ENCODE measurements at regions not wholly inside any gene's neighbourhood (a gene's known extent, or its start where the extent isn't known, plus 50 kb on each side); places are given as distances from the start of the nearest gene placed in this dataset.

DNA sequence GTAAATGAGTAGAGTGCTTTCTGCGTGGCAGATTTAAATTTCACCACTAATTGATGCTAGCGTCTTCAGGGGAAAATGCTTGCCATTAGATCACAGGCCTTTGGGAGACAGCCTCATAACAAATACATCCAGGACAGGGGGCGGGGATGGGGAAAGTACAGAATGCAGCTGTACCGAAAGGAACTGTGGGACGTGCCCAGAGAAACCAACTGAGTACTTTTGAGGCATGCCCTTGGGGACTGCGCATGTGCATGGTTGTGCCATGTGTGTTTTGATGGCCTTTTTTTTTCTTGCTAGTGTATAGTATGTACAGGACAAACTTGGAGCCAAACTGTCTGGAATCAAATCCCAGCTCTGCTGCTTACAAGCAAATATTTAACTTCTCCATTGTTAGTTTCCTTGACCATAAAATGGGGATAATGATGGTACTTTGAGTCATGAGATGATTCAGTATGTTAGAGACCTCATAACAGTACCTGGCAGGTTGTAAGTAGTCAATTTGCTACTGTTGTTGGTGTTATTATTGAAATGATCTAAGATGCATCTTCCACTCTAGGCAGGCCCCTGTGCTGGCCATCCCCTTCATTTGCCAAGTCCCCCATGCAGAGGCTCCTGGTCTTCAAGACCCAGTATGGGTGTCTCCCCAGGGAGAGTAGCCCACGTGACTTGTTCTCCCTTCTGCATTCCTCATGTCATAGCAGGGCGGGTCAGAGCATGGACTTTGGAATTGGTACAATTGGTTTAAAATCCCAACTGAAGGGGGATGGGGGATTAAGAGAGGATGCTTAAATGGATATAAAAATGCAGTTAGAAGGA, 68.3 kb upstream of the NPAS1 start:
- Histone ChIP-seq H3K4me1 (ENCODE audit: control insufficient read depth, extremely low read depth, insufficient read depth, low read length) (peaks cover 22% of the 10 kb centered on the region), H3K9me1 (replicated peaks; ENCODE audit: control insufficient read depth, extremely low read depth, insufficient read depth, low read length) (no peaks in the 10 kb centered on the region), H3K9me3 (replicated peaks; ENCODE audit: control insufficient read depth, insufficient read depth, low read length) (no peaks in the 10 kb centered on the region), H3K79me2 (ENCODE audit: control insufficient read depth, insufficient read depth, low read length) (no peaks in the 10 kb centered on the region), H4K20me1 (replicated peaks; ENCODE audit: control insufficient read depth, extremely low read depth, insufficient read depth, low read length) (no peaks in the 10 kb centered on the region), H3K9ac (replicated peaks; ENCODE audit: extremely low read depth, insufficient read depth, low read length) (no peak overlapping the region), H3K36me3 (ENCODE audit: control insufficient read depth in 2 of 2, extremely low read depth in 1 of 2, insufficient read depth in 2 of 2, low read length in 2 of 2) (peaks cover 2% of the 10 kb centered on the region in 2 experiments), H3K4me3 (replicated peaks in 1 of 3; ENCODE audit: insufficient read depth in 1 of 3, low read depth in 1 of 3, low read length in 3 of 3) (no peak overlapping the region), H2AFZ (ENCODE audit: low read depth, low read length) (no peak overlapping the region), H3K27ac (ENCODE audit: insufficient read depth, low read depth, low read length) (no peak overlapping the region), H3K27me3 (ENCODE audit: control insufficient read depth in 2 of 2, insufficient read depth in 2 of 2, low read length in 2 of 2) (no peaks in the 10 kb centered on the region), H3K4me2 (ENCODE audit: insufficient read depth, low read length) (no peak overlapping the region)
- intact Hi-C loops (cut with micrococcal nuclease) (no loop called here), dilution Hi-C loops (cut with MboI; ENCODE audit: extremely low pct_ligation_motif_present, low sequenced_read_pairs) (no loop called here)
- TF ChIP-seq FOS (IDR thresholded peaks at IDR 0.05; ENCODE audit: borderline replicate concordance, insufficient read depth, low read length), result peak; percentile 13
- TF ChIP-seq GATA2 (IDR thresholded peaks at IDR 0.05; ENCODE audit: insufficient read depth, insufficient read length, low read depth, low read length), result no peak
- TF ChIP-seq POLR2AphosphoS5 (IDR thresholded peaks at IDR 0.05; ENCODE audit: insufficient read depth, low read depth, low read length), result no peak
- no peak for TF ChIP-seq EZH2 (IDR thresholded peaks at IDR 0.05; ENCODE audit: borderline replicate concordance, low read depth, low read length, severe bottlenecking)
- TF ChIP-seq MYC (IDR thresholded peaks at IDR 0.05; ENCODE audit: low read depth, low read length), result no peak
- TF ChIP-seq, protein P1, sequence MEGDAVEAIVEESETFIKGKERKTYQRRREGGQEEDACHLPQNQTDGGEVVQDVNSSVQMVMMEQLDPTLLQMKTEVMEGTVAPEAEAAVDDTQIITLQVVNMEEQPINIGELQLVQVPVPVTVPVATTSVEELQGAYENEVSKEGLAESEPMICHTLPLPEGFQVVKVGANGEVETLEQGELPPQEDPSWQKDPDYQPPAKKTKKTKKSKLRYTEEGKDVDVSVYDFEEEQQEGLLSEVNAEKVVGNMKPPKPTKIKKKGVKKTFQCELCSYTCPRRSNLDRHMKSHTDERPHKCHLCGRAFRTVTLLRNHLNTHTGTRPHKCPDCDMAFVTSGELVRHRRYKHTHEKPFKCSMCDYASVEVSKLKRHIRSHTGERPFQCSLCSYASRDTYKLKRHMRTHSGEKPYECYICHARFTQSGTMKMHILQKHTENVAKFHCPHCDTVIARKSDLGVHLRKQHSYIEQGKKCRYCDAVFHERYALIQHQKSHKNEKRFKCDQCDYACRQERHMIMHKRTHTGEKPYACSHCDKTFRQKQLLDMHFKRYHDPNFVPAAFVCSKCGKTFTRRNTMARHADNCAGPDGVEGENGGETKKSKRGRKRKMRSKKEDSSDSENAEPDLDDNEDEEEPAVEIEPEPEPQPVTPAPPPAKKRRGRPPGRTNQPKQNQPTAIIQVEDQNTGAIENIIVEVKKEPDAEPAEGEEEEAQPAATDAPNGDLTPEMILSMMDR (IDR thresholded peaks at IDR 0.05; ENCODE audit: extremely low read depth in 1 of 2, insufficient read depth in 1 of 2, low read depth in 1 of 2, low read length in 2 of 2), result no peak
- no TSS peak for BruUV-seq (replicated peaks)
- ChIA-PET CTCF (no interaction called here), POLR2A (no interaction called here)
- DNase-seq (ENCODE audit: low read depth, low spot score), result no peak
- FAIRE-seq, result no peak
